ENCODE measurements at regions not wholly inside any gene's neighbourhood (a gene's known extent, or its start where the extent isn't known, plus 50 kb on each side); places are given as distances from the start of the nearest gene placed in this dataset.
"Not testable (repeated sequence)": the region's sequence is repeated elsewhere in the genome, so short reads cannot be mapped to it uniquely, and the experiment has no call there.

DNA sequence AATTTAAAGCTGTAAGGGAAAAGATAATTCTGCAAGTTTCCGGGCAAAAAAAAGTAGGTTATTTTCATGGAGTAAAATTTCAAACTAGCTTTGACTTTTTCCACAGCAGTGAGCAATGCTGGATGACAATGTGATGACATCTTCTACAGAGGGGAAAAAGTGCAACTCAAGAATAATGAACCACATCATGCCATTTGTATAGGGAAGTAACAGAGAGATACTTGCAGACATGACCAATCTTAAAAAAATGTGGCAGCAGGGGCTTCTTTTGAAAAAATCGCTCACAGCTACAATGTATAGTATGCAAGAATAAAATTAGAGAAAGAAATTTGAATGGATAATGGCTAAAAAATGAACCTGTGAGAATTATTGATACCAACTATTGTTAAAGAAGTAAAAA, 115.5 kb downstream of the DHRS2 start:
- TF ChIP-seq, protein P1, sequence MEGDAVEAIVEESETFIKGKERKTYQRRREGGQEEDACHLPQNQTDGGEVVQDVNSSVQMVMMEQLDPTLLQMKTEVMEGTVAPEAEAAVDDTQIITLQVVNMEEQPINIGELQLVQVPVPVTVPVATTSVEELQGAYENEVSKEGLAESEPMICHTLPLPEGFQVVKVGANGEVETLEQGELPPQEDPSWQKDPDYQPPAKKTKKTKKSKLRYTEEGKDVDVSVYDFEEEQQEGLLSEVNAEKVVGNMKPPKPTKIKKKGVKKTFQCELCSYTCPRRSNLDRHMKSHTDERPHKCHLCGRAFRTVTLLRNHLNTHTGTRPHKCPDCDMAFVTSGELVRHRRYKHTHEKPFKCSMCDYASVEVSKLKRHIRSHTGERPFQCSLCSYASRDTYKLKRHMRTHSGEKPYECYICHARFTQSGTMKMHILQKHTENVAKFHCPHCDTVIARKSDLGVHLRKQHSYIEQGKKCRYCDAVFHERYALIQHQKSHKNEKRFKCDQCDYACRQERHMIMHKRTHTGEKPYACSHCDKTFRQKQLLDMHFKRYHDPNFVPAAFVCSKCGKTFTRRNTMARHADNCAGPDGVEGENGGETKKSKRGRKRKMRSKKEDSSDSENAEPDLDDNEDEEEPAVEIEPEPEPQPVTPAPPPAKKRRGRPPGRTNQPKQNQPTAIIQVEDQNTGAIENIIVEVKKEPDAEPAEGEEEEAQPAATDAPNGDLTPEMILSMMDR (conservative IDR thresholded peaks at IDR 0.05), result no peak
- no peak overlapping the region for H3K27ac ChIP-seq

DNA sequence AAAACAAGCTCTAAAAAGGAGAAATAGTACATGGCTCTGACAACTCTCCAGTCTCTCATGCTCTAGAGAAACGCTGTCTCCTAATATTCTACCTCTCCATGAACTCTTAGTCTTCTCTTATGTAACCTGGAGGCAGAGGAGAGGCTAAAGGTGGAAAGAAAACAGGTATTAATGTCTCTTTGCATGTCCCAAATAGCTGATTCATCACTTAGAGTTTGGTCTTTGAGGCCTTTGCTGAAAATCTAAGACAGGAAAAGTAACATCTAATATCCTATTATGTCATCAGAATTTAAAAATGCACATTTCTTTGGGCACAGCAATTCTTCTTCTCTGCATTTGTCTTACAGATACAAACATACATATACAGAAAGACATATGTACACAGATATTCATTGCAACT, 127.2 kb downstream of the DHRS2 start:
- TF ChIP-seq, protein P1 (conservative IDR thresholded peaks at IDR 0.05), result no peak

DNA sequence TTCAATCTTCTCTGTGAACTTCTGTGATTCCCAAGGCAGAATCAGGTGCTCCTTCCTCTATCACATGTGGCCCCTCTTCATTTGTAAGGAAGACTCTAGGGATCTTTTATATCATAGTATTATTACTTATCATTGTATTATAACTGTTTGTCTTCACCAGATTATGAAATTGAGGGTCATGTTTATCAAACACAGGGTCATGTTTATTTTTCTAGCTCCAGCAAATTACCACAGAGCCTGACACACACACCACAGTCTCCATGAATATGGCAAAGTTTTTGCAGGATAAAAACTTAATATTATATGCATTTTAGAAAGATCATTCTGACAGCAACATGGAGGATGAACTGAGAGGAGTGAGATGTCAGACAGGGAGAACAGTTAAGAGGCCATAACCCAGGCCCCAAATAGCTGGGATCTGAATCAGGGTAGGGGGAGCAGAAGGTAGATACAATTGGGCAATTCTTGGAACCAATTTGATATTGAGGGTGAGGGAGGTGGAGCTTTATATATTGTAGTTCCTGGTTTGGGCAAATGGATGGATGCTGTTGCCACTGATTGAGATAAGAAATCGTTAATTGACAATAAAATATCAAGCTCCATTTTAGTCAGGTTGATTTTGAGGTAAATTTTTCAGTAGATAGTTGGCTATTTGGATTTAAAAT, 130.7 kb downstream of the DHRS2 start:
- TF ChIP-seq, protein P1 (conservative IDR thresholded peaks at IDR 0.05), result no peak

More for the DNA sequence above, 127.2 kb downstream of the DHRS2 start:
- H3K27ac ChIP-seq, result no peak overlapping the region

DNA sequence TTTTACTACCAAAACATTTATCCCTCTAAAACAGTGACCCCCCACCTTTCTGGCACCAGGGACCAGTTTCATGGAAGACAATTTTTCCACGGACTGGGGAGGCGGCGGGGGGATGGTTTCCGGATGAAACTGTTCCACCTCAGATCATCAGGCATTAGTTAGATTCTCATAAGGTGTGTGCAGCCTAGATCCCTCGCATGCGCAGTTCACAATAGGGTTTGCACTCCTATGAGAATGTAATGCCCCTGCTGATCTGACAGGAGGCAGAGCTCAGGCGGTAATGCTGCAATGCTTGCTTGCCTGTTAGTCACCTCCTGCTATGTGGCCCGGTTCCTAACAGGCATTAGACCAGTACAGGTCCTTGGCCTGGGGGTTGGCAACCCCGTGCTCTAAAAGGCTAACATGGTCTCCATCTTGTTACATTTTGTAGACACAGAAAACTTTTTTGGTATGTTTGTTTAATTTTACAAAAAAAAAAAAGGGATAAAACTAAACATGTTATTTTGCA, 133.1 kb downstream of the DHRS2 start:
- H3K27ac ChIP-seq, result not testable (repeated sequence)

More for the DNA sequence above, 130.7 kb downstream of the DHRS2 start:
- no peak overlapping the region for H3K27ac ChIP-seq

DNA sequence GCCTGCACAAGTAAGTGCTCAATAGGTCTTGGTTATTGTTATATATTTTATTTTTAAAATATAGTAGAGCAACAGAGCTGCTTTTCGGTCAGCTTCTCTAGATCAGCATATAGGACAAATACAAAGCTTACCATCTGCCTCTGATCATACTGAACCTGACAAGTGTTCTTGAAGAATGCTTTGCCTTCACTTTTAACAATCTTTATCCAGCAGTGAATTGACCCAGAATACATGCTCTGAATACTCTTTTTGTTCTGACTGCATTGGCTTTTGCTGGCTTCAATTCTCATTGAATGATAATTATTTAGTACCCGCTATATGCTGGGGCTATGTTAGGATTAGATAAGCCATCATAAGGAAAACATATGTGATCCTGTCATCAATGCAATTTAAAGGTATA, 137.8 kb downstream of the DHRS2 start:
- no peak overlapping the region for H3K27ac ChIP-seq

DNA sequence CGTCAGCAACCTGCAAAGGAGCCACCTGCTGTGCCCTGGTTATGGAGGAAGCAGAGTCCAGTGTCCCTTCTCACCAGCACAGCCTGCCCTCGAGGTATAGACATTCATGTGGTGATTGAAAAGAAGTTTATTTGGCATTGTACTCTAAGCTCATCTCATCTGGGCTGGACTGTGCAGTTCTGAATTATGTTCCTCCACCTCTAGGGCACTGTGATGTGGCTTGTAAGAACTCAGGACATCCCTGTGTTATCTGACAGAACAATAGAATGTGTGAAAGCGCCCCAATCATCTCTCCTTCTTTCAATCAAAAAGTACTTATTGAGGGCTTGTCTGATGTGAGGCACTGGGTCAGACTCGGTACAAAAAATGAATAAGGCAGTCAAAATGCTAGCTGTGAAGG, 140.1 kb downstream of the DHRS2 start:
- H3K27ac ChIP-seq, result no peak overlapping the region
- TF ChIP-seq, protein P1 (conservative IDR thresholded peaks at IDR 0.05), result no peak

More for the DNA sequence above, 137.8 kb downstream of the DHRS2 start:
- TF ChIP-seq, protein P1 (conservative IDR thresholded peaks at IDR 0.05), result no peak

DNA sequence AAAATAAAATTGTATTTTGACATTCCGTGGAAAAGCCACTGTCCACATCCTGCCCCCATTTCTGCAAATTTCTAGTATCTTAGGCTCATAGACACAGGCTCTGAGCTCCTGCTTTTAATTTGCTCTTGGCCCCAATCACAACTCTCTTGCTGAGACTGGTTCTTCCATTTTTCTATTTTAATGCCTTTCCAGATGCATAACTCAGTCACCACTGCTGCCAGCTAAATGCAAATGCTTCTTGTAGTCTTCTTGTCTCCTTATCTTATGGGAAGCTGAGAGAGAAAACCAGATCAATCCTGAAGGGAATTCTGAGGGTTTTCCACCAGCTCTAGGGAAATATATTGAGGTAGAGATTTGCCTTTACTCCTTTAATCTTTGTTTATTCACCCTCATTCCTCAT, 149.0 kb downstream of the DHRS2 start:
- TF ChIP-seq, protein P1 (conservative IDR thresholded peaks at IDR 0.05), result no peak
- H3K27ac ChIP-seq, result no peak overlapping the region

DNA sequence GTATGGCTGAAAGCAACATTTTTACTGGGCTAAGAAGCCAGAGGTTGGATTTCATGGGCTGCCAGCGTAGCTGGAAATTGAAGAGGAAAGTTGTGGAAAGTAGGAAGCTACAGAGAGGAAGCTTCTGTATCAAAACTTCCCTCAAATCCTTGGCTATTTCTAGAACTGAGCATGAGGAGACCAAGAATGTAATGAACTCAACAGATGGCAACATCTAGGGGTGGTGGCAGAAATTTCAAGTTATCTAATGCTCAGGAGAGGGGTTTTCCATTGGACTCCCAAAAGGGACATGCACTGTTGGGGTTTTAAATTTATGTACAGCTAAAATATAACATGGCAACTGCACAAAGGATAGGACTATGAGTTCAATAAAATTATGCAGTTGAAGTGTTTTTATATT, 151.3 kb downstream of the DHRS2 start:
- no peak overlapping the region for H3K27ac ChIP-seq
- TF ChIP-seq, protein P1 (conservative IDR thresholded peaks at IDR 0.05), result no peak

All from VCaP (cell line).